Ovary (tissue), 3 donors: ENCODE measurements at regions not wholly inside any gene's neighbourhood (a gene's known extent, or its start where the extent isn't known, plus 50 kb on each side); places are given as distances from the start of the nearest gene placed in this dataset.

ENCODE experiments used
- POLR2A ChIP-seq: fragments of 450-650 bp; IDR thresholded peaks from one replicate; pipeline ENCODE4 v1.6.1; 2017; ENCODE audit warnings: antibody characterized with exemption, mild to moderate bottlenecking, moderate library complexity
- TF ChIP-seq, protein P1 (sequence below), 3 donors: fragments of 450-650 bp in 2 of 3; fragments of 200-600 bp in 1 of 3; IDR thresholded peaks; one replicate each; pipeline versions ENCODE4 v1.5.1 to v1.8.0; 2016 to 2022; ENCODE audit warnings: antibody characterized with exemption in 3 of 3, mild to moderate bottlenecking in 1 of 3
- donor health status: DM: no; HTN: no; CAD: no.

DNA sequence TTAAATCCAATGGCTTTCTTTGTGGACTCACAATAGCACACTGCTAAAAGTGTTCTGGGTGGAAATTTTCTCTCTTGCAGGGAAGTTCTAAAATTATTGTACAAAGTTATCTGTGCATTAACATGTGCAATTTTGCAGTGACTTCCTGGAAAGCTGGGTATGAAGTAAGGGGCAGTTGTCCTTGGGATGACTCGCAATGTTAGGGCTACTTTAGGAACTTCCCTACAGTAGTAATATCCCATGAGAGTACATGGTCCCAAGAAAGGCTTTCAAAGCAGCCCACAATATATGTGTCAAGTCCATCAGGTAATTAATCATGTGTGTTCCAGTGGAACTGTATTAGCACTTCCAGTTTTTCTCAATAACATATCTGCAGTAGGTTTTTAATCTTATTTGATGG lies 201.0 kb upstream of the UBE2E2 start:
- TF ChIP-seq, protein P1, sequence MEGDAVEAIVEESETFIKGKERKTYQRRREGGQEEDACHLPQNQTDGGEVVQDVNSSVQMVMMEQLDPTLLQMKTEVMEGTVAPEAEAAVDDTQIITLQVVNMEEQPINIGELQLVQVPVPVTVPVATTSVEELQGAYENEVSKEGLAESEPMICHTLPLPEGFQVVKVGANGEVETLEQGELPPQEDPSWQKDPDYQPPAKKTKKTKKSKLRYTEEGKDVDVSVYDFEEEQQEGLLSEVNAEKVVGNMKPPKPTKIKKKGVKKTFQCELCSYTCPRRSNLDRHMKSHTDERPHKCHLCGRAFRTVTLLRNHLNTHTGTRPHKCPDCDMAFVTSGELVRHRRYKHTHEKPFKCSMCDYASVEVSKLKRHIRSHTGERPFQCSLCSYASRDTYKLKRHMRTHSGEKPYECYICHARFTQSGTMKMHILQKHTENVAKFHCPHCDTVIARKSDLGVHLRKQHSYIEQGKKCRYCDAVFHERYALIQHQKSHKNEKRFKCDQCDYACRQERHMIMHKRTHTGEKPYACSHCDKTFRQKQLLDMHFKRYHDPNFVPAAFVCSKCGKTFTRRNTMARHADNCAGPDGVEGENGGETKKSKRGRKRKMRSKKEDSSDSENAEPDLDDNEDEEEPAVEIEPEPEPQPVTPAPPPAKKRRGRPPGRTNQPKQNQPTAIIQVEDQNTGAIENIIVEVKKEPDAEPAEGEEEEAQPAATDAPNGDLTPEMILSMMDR (IDR thresholded peaks at IDR 0.05) = no peak
- no peak for TF ChIP-seq POLR2A
